ENCODE measurements at regions not wholly inside any gene's neighbourhood (a gene's known extent, or its start where the extent isn't known, plus 50 kb on each side); places are given as distances from the start of the nearest gene placed in this dataset.

DNA sequence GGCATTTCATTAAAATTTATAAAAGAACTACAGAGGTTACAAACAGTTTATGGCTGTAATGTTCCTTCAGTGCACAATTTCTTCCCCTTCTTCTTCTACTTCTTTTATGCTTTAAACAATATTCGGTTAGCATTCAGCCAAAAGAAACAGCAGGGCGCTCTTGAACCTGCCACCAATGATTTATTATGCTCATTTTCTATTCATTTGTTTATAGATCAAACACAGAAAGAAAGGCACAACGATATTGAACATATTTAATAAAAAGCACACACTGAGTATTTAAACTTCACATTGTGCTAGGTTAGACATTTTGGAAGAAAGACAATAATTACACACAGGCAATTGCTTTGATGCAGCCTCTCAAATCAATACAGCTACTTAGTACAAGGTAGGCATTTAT, 1025.8 kb upstream of the LRRN3 start:
- Histone ChIP-seq H3K36me3 (ENCODE audit: control insufficient read depth in 2 of 2, insufficient read depth in 2 of 2, low read length in 1 of 2) (no peaks in the 10 kb centered on the region), H3K9me3 (replicated peaks; ENCODE audit: control insufficient read depth, insufficient read depth, low read length) (no peaks in the 10 kb centered on the region), H3K4me1 (ENCODE audit: control insufficient read depth, insufficient read depth, low read length) (no peaks in the 10 kb centered on the region), H3K4me3 (no peak overlapping the region), H3K9ac (ENCODE audit: control insufficient read depth, insufficient read depth, low read length) (no peak overlapping the region), H2AFZ (ENCODE audit: control insufficient read depth, low read depth, low read length) (no peak overlapping the region), H3K27ac (ENCODE audit: control insufficient read depth, insufficient read depth) (no peak overlapping the region), H4K20me1 (ENCODE audit: control insufficient read depth, insufficient read depth) (no peaks in the 10 kb centered on the region), H3K4me2 (ENCODE audit: control insufficient read depth, insufficient read depth) (no peak overlapping the region), H3K79me2 (ENCODE audit: control insufficient read depth, insufficient read depth, low read length) (no peaks in the 10 kb centered on the region), H3K27me3 (replicated peaks in 1 of 2; ENCODE audit: control insufficient read depth in 2 of 2, insufficient read depth in 2 of 2, low read length in 1 of 2) (no peaks in the 10 kb centered on the region)
- no TSS peak for BruUV-seq (replicated peaks)
- SMC1A ChIA-PET (ENCODE audit: uncharacterized antibody, unreplicated experiment), result no interaction called here
- no peak for TF ChIP-seq NR2C1 (IDR thresholded peaks at IDR 0.05)
- DNase-seq (ENCODE audit: low read depth, low spot score), result no peak
- 22% methylated on average over 3 of the region's 3 CpGs for WGBS (ENCODE audit: insufficient coverage, insufficient replicate concordance, low lambda C conversion rate, missing lambda C conversion rate)
- CTCF ChIA-PET, result no interaction called here
- in situ Hi-C loops (cut with MboI) (no loop called here), intact Hi-C loops (cut with micrococcal nuclease; ENCODE audit: unreplicated experiment) (no loop called here)
- POLR2A ChIA-PET, result no interaction called here
- no peak for FAIRE-seq
- RAD21 ChIA-PET (ENCODE audit: unreplicated experiment), result no interaction called here
- ATAC-seq, result no peak

DNA sequence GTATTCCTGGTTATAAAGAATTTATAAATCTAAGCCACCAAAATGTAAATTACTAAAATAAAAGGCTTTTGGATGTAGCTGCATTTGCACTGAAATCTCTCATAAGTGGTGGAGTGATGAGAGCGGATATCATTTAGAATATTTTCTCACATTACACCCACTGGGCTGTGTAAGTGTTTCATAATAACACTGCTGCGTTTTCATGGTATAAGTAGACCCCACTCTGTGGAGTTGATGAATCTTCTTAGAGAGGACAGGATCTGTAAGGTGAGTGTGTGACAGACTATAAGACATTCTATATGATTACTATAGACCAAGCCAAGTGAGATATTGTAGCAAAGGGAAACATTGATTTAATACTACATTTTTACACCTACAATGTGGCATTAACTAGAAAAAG, 1024.1 kb upstream of the LRRN3 start:
- RAD21 ChIA-PET (ENCODE audit: unreplicated experiment), result no interaction called here
- H3K36me3 ChIP-seq (ENCODE audit: control insufficient read depth in 2 of 2, insufficient read depth in 2 of 2, low read length in 1 of 2), result no peaks in the 10 kb centered on the region
- SMC1A ChIA-PET (ENCODE audit: uncharacterized antibody, unreplicated experiment), result no interaction called here
- intact Hi-C loops (cut with micrococcal nuclease; ENCODE audit: unreplicated experiment) (no loop called here), in situ Hi-C loops (cut with MboI) (no loop called here)
- no peaks in the 10 kb centered on the region for H3K9me3 ChIP-seq (replicated peaks; ENCODE audit: control insufficient read depth, insufficient read depth, low read length)
- FAIRE-seq (no peak), DNase-seq (ENCODE audit: low read depth, low spot score) (no peak), ATAC-seq (no peak)
- H3K27ac ChIP-seq (ENCODE audit: control insufficient read depth, insufficient read depth), result no peak overlapping the region
- H3K27me3 ChIP-seq (replicated peaks in 1 of 2; ENCODE audit: control insufficient read depth in 2 of 2, insufficient read depth in 2 of 2, low read length in 1 of 2), result no peaks in the 10 kb centered on the region
- no peak overlapping the region for H3K9ac ChIP-seq (ENCODE audit: control insufficient read depth, insufficient read depth, low read length)
- BruUV-seq (replicated peaks), result no TSS peak
- no peaks in the 10 kb centered on the region for H3K79me2 ChIP-seq (ENCODE audit: control insufficient read depth, insufficient read depth, low read length)
- POLR2A ChIA-PET, result no interaction called here
- no peak overlapping the region for H3K4me2 ChIP-seq (ENCODE audit: control insufficient read depth, insufficient read depth)
- H2AFZ ChIP-seq (ENCODE audit: control insufficient read depth, low read depth, low read length), result no peak overlapping the region
- CTCF ChIA-PET, result no interaction called here
- no peaks in the 10 kb centered on the region for H3K4me1 ChIP-seq (ENCODE audit: control insufficient read depth, insufficient read depth, low read length)
- no peaks in the 10 kb centered on the region for H4K20me1 ChIP-seq (ENCODE audit: control insufficient read depth, insufficient read depth)
- H3K4me3 ChIP-seq, result no peak overlapping the region
- 36% methylated on average over 2 of the region's 2 CpGs for WGBS (ENCODE audit: insufficient coverage, insufficient replicate concordance, low lambda C conversion rate, missing lambda C conversion rate)
- TF ChIP-seq, protein P1, sequence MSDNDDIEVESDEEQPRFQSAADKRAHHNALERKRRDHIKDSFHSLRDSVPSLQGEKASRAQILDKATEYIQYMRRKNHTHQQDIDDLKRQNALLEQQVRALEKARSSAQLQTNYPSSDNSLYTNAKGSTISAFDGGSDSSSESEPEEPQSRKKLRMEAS (IDR thresholded peaks at IDR 0.05; ENCODE audit: low read depth, low read length), result no peak
- TF ChIP-seq NFYA (IDR thresholded peaks at IDR 0.05; ENCODE audit: borderline replicate concordance, low read depth, low read length), result no peak
- TF ChIP-seq, protein P2, sequence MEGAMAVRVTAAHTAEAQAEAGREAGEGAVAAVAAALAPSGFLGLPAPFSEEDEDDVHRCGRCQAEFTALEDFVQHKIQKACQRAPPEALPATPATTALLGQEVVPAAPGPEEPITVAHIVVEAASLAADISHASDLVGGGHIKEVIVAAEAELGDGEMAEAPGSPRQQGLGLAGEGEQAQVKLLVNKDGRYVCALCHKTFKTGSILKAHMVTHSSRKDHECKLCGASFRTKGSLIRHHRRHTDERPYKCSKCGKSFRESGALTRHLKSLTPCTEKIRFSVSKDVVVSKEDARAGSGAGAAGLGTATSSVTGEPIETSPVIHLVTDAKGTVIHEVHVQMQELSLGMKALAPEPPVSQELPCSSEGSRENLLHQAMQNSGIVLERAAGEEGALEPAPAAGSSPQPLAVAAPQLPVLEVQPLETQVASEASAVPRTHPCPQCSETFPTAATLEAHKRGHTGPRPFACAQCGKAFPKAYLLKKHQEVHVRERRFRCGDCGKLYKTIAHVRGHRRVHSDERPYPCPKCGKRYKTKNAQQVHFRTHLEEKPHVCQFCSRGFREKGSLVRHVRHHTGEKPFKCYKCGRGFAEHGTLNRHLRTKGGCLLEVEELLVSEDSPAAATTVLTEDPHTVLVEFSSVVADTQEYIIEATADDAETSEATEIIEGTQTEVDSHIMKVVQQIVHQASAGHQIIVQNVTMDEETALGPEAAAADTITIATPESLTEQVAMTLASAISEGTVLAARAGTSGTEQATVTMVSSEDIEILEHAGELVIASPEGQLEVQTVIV (IDR thresholded peaks at IDR 0.05; ENCODE audit: borderline replicate concordance, partially characterized antibody), result no peak
- no peak for TF ChIP-seq ATF7 (IDR thresholded peaks at IDR 0.05; ENCODE audit: low read depth)
- TF ChIP-seq, protein P3, sequence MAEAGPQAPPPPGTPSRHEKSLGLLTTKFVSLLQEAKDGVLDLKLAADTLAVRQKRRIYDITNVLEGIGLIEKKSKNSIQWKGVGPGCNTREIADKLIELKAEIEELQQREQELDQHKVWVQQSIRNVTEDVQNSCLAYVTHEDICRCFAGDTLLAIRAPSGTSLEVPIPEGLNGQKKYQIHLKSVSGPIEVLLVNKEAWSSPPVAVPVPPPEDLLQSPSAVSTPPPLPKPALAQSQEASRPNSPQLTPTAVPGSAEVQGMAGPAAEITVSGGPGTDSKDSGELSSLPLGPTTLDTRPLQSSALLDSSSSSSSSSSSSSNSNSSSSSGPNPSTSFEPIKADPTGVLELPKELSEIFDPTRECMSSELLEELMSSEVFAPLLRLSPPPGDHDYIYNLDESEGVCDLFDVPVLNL (IDR thresholded peaks at IDR 0.05; ENCODE audit: low read depth, low read length), result no peak
- TF ChIP-seq, protein P4, sequence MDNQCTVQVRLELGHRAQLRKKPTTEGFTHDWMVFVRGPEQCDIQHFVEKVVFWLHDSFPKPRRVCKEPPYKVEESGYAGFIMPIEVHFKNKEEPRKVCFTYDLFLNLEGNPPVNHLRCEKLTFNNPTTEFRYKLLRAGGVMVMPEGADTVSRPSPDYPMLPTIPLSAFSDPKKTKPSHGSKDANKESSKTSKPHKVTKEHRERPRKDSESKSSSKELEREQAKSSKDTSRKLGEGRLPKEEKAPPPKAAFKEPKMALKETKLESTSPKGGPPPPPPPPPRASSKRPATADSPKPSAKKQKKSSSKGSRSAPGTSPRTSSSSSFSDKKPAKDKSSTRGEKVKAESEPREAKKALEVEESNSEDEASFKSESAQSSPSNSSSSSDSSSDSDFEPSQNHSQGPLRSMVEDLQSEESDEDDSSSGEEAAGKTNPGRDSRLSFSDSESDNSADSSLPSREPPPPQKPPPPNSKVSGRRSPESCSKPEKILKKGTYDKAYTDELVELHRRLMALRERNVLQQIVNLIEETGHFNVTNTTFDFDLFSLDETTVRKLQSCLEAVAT (IDR thresholded peaks at IDR 0.05), result no peak
- TF ChIP-seq, protein P5, sequence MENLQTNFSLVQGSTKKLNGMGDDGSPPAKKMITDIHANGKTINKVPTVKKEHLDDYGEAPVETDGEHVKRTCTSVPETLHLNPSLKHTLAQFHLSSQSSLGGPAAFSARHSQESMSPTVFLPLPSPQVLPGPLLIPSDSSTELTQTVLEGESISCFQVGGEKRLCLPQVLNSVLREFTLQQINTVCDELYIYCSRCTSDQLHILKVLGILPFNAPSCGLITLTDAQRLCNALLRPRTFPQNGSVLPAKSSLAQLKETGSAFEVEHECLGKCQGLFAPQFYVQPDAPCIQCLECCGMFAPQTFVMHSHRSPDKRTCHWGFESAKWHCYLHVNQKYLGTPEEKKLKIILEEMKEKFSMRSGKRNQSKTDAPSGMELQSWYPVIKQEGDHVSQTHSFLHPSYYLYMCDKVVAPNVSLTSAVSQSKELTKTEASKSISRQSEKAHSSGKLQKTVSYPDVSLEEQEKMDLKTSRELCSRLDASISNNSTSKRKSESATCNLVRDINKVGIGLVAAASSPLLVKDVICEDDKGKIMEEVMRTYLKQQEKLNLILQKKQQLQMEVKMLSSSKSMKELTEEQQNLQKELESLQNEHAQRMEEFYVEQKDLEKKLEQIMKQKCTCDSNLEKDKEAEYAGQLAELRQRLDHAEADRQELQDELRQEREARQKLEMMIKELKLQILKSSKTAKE (IDR thresholded peaks at IDR 0.05; ENCODE audit: low read depth, poor library complexity, severe bottlenecking), result no peak
- TF ChIP-seq TAF1 (IDR thresholded peaks at IDR 0.05; ENCODE audit: borderline replicate concordance, low read depth, low read length), result no peak
- TF ChIP-seq JUNB (IDR thresholded peaks at IDR 0.05), result no peak
- TF ChIP-seq WRNIP1 (IDR thresholded peaks at IDR 0.05; ENCODE audit: borderline replicate concordance, low read depth, low read length), result no peak
